EL (cell line): ENCODE measurements at regions not wholly inside any gene's neighbourhood (a gene's known extent, or its start where the extent isn't known, plus 50 kb on each side); places are given as distances from the start of the nearest gene placed in this dataset.
"Not testable (repeated sequence)": the region's sequence is repeated elsewhere in the genome, so short reads cannot be mapped to it uniquely, and the experiment has no call there.

Experiments
- DNase-seq: peaks from one replicate; pipeline ENCODE4 v3.0.0-alpha.2; 2016

DNA sequence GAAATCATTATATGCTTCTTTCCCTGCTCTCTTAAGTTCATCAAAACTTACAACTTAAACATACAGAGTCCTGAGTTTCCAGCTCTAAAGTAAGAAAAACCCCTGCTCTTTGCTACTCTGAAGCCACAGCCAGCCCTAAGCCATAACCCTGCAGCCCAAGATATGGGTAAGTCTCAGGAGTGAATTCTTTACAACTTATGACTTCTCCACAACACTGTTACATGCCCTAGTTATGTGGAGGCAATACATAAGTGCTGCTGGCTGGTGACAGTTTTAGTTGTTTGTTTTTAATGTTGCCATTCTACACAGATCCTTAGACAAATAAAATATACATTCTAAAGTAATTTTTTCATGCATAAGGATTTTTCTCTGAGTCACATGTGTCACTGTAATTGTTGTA, 100.2 kb downstream of the FBXO8 start:
- DNase-seq = no peak

DNA sequence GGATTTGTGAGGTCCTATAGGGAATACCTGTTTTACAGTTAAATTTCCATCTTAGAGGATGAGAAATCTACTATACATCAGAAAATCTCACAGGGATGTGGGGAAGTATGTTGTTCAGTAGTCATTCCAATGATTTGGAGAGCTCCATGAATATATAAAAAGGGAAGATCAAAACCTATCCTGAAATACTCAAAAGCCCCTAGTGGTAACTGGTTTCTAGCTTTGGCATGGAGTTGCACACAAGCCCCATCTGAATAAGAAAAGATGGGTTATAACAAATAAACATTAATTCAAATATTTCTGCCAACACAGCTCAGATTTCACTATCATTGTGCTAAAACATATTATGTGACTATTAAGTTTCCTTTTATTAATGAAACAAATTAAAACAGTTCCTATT, 101.6 kb downstream of the FBXO8 start:
- DNase-seq = no peak

DNA sequence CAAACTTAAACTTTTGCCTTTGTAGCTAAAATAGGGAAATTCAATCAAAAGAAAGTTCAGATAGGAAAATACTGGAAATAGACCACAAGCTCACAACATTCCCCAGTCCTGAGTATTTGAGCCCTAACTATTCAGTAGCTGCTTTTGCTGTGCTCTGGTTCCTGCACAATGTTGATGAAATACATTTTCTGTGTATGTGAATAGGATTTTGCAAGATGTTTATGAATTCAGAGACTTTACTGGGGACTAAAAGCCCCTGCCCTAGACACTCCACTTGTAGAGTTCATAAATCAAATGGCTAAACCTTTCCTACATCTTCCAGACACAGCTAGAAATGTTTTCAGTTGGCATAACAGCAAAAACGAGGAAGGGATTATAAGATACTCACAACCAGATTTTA, 105.9 kb downstream of the FBXO8 start:
- no peak for DNase-seq

DNA sequence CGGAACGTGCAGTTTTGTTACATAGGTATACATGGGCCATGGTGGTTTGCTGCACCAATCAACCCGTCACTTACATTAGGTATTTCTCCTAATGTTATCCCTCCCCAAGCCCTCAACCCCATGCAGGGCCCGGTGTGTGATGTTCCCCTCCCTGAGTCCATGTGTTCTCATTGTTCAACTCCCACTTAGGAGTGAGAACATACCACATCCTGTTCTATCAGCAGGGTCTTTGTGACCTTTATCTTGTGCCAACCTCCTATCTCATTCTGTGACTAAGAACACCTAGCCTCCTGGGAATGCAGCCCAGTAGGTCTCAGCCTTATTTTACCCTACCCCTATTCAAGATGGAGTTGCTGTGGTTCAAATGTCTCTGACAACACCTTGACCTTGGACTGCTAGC, 107.6 kb downstream of the FBXO8 start:
- DNase-seq = not testable (repeated sequence)

DNA sequence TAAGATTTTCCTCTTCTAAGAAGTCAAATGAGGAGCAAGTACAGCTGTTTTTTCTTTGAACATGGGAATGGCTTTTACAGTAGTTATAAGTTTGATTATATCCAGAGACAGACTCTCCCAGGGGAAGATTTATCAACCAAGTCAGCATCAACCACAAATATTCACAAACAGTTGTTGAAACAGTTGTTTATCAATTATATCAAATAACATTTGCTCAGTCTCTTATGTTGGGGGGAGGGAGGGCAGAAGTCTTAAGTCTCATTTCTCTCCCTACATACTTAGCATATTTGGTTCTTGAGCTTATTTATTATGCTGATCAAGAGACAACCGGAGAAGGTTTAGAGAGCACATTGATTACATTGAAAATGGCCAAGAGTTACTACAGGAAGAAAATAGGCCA, 110.1 kb downstream of the FBXO8 start:
- DNase-seq = no peak

DNA sequence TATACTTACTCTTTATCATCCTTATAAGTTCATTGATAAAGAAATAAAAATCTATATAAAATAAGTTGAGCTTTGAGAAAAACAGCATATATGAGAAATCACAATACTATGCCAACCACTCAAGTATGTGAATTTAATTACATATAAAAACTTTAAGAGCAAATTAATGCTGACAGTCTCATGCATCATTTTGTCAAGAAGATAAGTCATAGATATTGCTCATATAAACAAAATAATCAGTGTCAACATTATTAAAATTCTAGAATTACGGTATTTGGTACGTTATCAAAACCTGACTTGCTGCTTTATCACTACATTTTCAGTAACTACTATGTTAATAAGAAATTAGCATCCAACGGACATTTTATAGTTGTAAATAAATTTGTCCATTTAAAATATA, 111.2 kb downstream of the FBXO8 start:
- DNase-seq = no peak

DNA sequence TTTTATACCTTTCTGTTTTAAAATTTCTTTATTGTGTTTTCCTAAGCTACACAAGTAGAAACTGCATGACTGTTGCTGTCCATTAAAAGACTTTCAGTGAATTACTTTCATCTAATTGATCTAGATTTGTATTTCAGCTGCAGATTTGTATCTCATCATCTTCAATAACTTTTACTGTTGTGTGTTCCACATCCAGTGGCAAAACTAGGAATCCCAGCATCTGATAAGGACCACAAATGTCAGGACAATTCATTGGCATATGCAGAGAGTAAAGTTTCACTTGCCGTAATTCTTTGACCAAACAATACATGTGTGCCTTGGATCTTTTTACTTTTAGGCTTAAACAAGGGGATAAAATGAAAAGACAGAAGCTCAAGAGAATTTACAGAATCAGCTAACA, 112.6 kb downstream of the FBXO8 start:
- no peak for DNase-seq

DNA sequence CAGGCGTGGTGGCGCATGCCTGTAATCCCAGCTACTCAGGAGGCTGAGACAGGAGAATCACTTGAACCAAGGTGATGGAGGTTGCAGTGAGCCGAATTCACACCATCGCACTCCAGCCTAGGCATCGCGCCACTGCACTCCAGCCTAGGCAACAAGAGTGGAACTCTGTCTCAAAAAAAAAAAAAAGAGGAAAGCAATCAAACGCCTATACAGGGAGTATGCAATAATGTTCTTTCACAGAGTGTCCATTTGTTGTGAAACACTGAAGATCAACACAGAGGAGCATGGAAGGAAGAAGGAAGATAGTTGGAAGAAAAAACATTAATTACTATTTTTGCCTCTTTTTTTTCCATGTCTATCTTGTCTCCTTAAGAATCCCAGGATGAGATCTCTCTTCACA, 113.4 kb downstream of the FBXO8 start:
- no peak for DNase-seq

DNA sequence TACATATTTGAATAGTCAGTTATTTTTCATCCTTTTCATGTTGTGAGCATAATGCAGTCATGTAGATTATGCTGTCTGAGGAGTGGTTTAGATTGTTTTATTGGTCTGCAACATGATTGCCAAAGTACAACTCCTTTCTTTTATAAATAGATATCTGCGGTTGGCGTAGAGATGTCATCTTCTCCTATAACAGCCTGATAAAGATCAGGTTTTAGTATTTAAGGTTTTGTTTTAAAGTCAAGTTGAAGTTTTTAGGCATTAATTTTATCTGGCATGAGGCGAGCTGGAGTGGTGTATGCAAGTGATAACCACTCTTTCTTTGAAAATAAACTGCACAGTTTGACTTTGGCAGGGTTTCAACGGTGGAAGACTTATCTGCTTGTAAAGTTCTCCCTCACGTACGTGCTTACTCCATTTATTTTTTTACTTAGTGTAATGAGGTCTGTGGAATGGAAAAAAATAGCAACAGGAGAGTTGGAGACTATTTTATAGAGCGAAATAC, 126.3 kb downstream of the FBXO8 start:
- no peak for DNase-seq

DNA sequence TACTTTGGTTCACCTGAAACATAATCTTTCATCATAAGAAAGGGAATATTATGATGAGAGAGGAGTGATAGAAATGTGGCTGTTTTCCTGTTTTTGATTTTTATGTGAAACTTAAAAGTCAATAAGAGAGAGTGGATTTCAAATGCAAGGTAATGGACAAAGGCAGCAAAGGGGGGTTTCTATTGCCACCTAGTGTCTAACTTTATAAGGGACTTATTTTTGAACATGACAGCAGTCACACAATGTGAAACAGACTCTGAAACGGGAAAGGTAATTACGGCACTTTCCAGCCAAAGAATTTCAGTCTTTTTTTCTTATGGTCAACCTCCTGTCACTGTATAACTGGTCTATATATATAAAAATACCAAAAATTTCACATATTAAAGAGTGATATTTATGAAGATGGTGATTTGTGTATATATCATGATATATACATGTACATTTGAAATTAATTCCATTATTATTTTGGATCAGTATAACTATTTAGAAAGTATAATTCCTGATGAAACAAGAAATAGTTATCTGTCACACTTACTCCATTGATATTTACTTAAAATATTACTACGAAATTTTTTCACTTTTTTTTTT, 127.1 kb downstream of the FBXO8 start:
- DNase-seq = peak; percentile 33

DNA sequence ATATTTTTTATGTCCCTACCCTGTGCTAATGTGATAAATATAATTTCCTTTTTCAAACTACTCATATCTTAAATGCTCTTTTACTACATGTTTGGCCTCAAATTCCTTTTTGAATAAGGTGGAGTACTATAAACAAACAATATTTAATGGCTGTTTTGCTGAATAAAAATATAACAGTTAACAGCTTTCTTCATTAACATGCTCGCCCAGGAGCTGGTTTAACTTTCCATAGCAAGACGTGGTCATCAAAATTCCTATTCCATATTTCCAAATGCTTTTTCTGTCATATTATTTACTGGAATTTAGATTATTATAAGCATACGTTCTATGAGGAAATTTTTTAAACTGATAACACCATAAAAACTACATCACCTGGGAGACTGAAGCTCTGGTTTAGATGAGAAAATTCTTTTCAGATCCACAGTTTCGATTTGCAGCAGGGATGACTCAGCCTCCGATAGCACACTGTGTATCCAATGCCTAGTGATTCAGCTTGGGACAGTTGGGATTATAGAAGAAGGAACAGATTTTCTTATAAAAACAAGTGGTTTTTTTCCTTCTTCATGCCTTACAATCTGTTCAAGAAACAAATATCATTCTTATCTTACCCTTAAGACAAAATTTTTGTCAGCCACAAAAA, 129.1 kb downstream of the FBXO8 start:
- peak; percentile 50 for DNase-seq

DNA sequence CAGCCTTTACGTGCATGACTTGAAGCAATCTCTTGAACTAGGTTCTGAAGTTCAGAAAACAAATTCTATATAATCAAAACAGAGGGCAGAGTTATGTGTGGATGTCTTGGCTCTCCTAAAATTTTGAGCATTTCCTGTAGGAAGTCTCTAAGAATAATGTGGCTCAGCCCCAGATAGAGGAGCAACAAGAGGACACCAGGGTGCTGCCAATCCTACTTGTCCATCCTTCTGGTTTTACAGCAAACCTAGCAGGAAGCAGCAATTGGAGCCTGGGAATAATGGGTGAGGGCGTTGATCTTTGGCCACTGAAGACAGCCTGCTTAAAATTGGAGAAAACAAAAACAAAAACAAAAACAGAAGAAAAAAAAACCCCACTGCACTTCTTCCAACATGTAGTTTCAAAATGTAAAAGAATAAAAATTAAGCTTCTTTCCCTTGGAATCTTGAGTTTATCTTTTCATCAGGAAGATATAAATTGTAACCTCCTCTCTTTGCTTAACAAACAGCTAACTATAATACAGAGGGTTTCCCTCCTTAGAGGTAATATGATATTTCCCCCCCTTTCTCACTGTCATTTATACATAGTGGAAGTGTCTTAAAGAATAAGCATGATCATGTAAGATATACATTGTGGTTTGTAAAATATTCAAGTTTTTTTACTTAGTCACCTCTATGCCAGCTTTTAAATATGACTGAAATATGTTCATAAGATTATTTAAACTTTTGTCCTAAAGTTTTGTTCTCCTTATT, 130.6 kb downstream of the FBXO8 start:
- DNase-seq = no peak

DNA sequence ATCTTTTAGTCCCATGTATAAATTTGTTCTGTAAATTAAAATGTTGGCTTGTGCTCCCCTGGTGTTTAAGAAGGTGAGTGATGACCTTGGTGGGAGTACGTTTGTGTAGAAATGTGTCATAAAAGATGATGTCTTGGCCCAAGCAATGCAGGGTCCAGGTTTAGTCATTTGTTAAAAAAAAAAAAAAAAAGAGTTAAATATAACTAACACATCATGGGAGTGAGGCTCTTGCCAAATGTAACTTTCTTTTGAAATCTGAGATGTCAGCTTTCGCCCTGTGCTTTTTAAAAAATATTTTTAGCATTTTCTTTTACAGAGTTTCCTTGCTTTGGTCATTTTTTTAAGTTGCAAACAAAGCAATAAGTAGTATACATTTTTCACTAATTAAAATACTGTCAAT, 135.6 kb downstream of the FBXO8 start:
- no peak for DNase-seq

DNA sequence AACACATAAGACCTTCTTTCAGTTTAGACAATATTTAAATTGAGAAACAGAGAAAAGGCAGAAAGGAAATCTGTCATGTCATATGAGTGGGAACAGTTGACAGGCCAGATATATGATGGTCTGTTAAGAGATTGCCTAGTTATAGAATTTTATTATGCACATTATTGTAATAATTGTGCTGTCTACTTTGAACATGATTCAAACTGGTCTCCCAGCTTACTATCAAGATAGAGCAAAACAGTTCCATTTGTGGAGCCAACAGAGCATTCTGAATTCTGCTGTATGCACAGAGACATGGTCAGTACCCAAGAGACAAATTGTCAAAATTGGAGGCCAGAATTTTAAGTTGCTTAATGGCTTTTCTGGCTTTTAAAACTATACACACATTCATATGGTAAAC, 139.4 kb downstream of the FBXO8 start:
- DNase-seq = no peak

DNA sequence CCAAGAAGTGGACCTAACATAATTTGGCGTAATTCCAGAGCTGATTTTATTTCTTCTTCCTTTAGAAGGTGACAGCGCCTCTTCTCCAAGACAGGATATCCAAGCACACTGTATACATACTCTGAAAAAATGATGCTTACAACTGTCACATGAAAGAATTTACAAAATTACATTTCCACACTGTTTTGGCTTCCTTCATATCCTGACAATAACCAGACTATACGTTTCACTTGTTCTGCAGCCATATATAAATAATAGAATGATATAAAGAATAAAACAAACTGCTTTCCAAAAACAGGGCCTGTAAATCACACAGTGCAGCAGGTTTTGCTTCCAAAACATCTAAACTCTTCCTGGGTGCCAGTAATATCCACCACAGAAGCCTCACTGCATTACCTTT, 141.6 kb downstream of the FBXO8 start:
- DNase-seq = no peak

DNA sequence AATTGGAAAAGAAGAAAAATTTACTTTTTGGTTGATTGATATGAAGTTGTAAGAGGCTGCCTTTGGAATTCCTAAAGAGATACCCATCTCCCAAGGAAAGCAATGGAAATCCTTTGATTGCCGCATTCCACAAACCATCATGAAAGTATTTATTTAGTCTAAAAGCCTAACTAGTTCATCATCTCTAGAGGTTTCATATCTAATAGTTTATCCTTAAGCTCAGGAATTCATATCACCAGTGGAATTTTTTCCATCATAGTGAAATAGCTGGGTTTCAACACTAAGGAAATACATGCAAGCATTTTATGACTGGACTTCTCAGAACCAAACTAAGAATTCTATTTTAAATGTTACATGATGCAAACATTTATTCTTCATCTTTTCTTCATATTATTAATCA, 144.9 kb downstream of the FBXO8 start:
- DNase-seq = no peak

DNA sequence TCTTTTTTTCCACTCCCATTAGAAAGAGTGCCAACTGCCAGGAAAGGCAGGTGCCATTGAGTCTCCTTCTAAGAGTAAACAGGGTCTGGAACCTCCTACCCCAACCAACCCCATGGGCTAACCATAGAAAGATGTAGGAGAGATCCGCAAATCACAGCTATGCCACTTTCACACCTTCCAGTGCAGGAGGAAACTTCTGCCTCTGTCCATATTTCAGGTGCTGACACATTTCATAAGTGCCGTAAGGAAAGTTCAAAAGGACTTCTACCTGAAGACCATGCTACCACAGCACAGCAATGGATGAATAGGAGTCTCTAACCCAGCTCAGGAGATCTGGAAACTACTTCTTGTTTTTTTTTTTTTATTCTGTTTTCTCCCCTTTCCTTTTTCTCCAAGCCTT, 145.8 kb downstream of the FBXO8 start:
- DNase-seq = no peak

DNA sequence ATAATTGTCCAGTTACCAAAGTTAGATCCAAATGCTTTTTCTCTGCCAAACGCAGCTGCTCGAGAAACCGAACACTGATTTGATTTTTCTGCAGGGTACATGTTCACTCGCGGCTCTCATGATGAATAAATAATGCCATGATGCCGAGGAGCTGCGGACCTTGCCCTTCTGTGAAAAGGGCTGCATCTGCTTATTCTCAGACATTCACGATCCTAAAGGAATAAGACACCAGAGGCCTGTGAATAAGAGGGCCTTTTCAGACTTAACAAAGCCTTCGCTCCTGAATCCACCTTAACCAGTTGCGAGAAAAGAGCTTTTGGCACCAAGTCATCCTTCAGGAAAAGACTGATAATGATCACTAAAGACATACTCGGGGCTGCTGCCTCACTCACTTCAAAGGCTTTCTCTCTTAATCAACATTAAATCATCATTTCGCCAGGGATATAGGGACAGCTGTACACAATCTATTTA, 147.5 kb downstream of the FBXO8 start:
- no peak for DNase-seq

DNA sequence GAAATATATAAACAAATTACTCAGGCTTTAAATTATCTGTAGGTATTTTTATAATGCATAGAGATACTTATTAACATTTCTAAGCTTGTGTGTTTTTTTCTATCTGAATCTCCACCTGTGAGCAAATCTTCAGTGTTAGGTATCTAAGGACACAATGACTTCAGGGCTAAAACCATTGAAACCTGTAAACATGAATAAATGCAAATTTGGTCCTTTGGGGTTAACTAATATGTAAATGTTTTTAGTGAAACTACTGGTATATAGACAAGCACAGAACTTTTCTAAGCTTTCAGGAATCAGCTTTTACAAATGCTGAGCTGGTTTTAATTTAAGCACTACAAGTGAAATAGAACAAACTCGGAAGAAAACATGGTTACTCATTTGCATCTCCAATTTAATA, 147.9 kb downstream of the FBXO8 start:
- no peak for DNase-seq

DNA sequence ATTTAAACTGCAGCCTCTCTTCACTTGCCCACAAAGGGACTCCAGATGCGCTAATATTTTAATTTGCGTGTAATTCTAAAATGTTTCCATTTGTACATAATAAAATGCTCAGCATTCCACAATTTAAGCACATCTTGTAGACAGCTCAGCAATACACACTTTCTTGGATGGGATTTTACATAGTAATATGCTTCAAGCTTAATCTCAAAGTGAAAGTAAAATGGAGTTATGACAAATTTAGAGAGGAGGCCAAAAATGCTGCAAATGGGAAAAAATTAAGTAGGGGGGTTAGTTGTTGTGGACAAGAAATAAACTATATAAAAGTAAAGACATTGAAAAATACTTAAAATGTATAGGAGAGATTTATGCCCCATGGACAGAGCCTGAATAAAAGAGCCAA, 149.1 kb downstream of the FBXO8 start:
- no peak for DNase-seq

DNA sequence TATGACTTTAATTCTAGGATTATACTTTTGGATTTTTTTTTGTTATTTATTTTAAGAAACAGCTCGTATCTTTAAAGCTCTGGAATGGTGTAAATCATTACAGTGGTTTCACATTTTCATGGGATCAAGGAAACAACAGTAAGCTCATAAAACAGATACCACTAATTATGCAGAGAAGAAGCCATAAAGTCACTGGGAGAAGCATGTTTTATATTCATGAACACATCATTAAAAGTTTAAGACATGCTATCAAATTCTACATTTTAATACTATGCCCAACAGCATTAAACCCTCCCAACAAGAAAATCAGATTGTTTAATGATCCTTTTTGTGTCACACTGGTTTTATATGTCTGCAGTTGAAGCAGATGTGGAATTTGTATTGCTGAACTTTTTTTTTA, 149.9 kb downstream of the FBXO8 start:
- DNase-seq = no peak

DNA sequence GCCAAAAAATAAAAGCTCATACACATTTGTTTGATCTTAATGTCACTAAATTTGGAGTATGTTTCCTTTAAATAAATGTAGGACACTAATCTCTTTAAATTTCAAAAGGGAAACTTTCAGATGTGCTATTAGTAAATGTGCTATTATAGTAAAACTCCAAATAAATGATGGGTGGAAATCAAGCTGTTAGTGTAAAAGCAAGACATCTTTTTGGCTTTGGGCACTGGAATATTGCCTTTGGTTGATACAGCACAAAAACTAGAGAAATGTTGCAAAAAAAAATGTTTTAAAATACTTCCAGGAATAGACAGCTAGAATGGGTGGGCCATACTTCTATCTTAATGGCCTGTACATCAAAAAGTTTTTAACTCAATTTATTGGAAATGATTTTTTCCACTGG, 151.6 kb downstream of the FBXO8 start:
- DNase-seq = no peak

DNA sequence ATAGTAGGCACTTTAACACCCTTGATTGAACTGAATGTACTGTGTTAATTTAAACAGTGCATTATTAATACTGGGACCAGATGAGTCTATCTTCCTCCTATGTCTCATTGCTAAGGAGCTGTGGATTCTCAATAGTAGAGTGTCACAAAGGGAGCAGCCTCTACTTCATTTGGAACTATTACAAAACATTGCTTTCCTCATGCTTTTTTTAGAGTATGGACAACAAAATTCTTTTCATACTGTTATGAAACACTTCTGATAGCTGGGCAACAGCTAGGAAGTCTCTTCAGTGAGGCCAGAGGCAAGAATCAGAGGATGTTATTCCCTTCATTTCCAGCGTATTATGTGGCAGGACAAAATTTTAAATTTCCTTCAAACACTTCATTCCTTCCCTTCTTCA, 160.8 kb downstream of the FBXO8 start:
- DNase-seq = no peak
